HCT116 (cell line): ENCODE measurements at regions not wholly inside any gene's neighbourhood (a gene's known extent, or its start where the extent isn't known, plus 50 kb on each side); places are given as distances from the start of the nearest gene placed in this dataset.

Source experiments
- ATAC-seq: fragments of 200-7000 bp; cut with Tn5 transposase; 2 replicates; pipeline ENCODE4 v1.9.1; 2020; ENCODE audit warnings: mild to moderate bottlenecking, moderate library complexity
- BruUV-seq: library from RNA; stranded (reverse); fragments of 400-500 nt; replicated peaks from 2 replicates; lab custom pipeline; 2021; lab: Mats Ljungman, UMichigan
- CTCF ChIA-PET: fragments of 300-600 bp; sonication (Branson Sonifier 250); formaldehyde crosslinking; loops from one replicate; lab custom pipeline; 2021; ENCODE audit warnings: antibody characterized with exemption; lab: Charles Lee
- POLR2A ChIA-PET: fragments of 300-600, 350-600 bp; sonication (Branson Sonifier 250); formaldehyde crosslinking; loops from one replicate; lab custom pipeline; 2021; ENCODE audit warnings: antibody characterized with exemption; lab: Charles Lee
- RAD21 ChIA-PET, 2 experiments: fragments of 300-600 bp; sonication (Branson Sonifier 250); formaldehyde crosslinking; loops; one replicate each; lab custom pipeline; 2023; ENCODE audit warnings: low total read pairs in 2 of 2; ENCODE audit not compliant: uncharacterized antibody in 2 of 2, unreplicated experiment in 2 of 2, low non-redundant PET in 1 of 2; lab: Charles Lee
- DNase-seq: peaks from one replicate; pipeline ENCODE4 v3.0.0-alpha.2; 2010; ENCODE audit warnings: low read depth, low spot score
- H2AFZ ChIP-seq: fragments of 200-600 bp; shearing (Covaris generic), sonication (generic); 2 replicates; pipeline ENCODE4 v1.6.1; 2017; ENCODE audit warnings: low read depth, mixed run types, mixed read lengths, antibody characterized with exemption, low read length; ENCODE audit not compliant: poor library complexity, severe bottlenecking
- H3K27ac ChIP-seq: 2 replicates; pipeline ENCODE4 v1.5.1; 2012; ENCODE audit warnings: low read depth, low read length
- H3K27me3 ChIP-seq: fragments of 200-600 bp; sonication (generic); 2 replicates; pipeline ENCODE4 v1.6.1; 2016; ENCODE audit warnings: mixed run types, low read length, mixed read lengths; ENCODE audit not compliant: insufficient read depth
- H3K36me3 ChIP-seq, 2 experiments: fragments of 200-500 bp in 1 of 2; fragments of 200-600 bp in 1 of 2; sonication (Bioruptor generic) in 1 of 2; sonication (generic) in 1 of 2; 2 replicates each; pipeline versions ENCODE4 v1.5.1 to v1.6.1; 2014 to 2016; ENCODE audit warnings: low read length in 2 of 2, inconsistent platforms in 1 of 2, mixed read lengths in 1 of 2, mixed run types in 1 of 2; ENCODE audit not compliant: insufficient read depth in 2 of 2, control insufficient read depth in 1 of 2
- H3K4me1 ChIP-seq, 2 experiments: fragments of 200-600 bp in 1 of 2; sonication (generic) in 1 of 2; 2 replicates each; pipeline versions ENCODE4 v1.5.1 to v1.6.1; 2012 to 2017; ENCODE audit warnings: low read length in 2 of 2, inconsistent platforms in 1 of 2, mild to moderate bottlenecking in 1 of 2, mixed read lengths in 1 of 2, mixed run types in 1 of 2, moderate library complexity in 1 of 2; ENCODE audit not compliant: insufficient read depth in 2 of 2, control insufficient read depth in 1 of 2
- H3K4me2 ChIP-seq: fragments of 200-600 bp; sonication (generic); 2 replicates; pipeline ENCODE4 v1.6.1; 2017; ENCODE audit warnings: mixed run types, low read length, mixed read lengths
- H3K4me3 ChIP-seq, 2 experiments: fragments of 200-600 bp in 1 of 2; sonication (generic) in 1 of 2; replicated peaks in 1 of 2; 2 replicates each; pipeline ENCODE4 v1.5.1; 2011 to 2016; ENCODE audit warnings: low read length in 2 of 2, control low read depth in 1 of 2, low read depth in 1 of 2, mild to moderate bottlenecking in 1 of 2, mixed read lengths in 1 of 2, mixed run types in 1 of 2
- H3K79me2 ChIP-seq: fragments of 200-600 bp; sonication (generic); 2 replicates; pipeline ENCODE4 v1.6.1; 2017; ENCODE audit warnings: mild to moderate bottlenecking, mixed run types, low read length, moderate library complexity, mixed read lengths; ENCODE audit not compliant: insufficient read depth
- H3K9ac ChIP-seq: fragments of 200-600 bp; sonication (generic); 2 replicates; pipeline ENCODE4 v1.6.1; 2016; ENCODE audit warnings: low read length, mixed read lengths
- H3K9me2 ChIP-seq: fragments of 200-600 bp; sonication (generic), shearing (Covaris generic); 2 replicates; pipeline ENCODE4 v1.6.1; 2017; ENCODE audit warnings: mixed run types, mild to moderate bottlenecking, moderate library complexity; ENCODE audit not compliant: insufficient read depth
- H3K9me3 ChIP-seq, 2 experiments: fragments of 200-500 bp in 1 of 2; fragments of 200-600 bp in 1 of 2; sonication (Bioruptor generic) in 1 of 2; sonication (generic) in 1 of 2; 2 replicates each; pipeline ENCODE4 v1.6.1; 2014 to 2017; ENCODE audit warnings: low read length in 2 of 2, mixed read lengths in 2 of 2, inconsistent platforms in 1 of 2, low read depth in 1 of 2, mild to moderate bottlenecking in 1 of 2, mixed run types in 1 of 2, moderate library complexity in 1 of 2; ENCODE audit not compliant: control insufficient read depth in 1 of 2, insufficient read depth in 1 of 2
- H4K20me1 ChIP-seq: fragments of 200-600 bp; sonication (generic), shearing (Covaris generic); 2 replicates; pipeline ENCODE4 v1.6.1; 2017; ENCODE audit warnings: mixed run types, mild to moderate bottlenecking, moderate library complexity; ENCODE audit not compliant: insufficient read depth
- CEBPB ChIP-seq: IDR thresholded peaks from 2 replicates; pipeline ENCODE4 v1.6.1; 2012; ENCODE audit warnings: low read depth
- EGR1 ChIP-seq: IDR thresholded peaks from 2 replicates; pipeline ENCODE4 v1.6.1; 2012; ENCODE audit warnings: low read depth
- FOSL1 ChIP-seq: IDR thresholded peaks from 2 replicates; pipeline ENCODE4 v1.6.1; 2012; ENCODE audit warnings: low read depth
- JUND ChIP-seq: IDR thresholded peaks from 2 replicates; pipeline ENCODE4 v1.6.1; 2012
- POLR2A ChIP-seq: IDR thresholded peaks from 2 replicates; pipeline ENCODE4 v1.7.0; 2011; ENCODE audit warnings: borderline replicate concordance; ENCODE audit not compliant: insufficient read depth, insufficient read length; ENCODE audit errors: extremely low read depth
- POLR2AphosphoS5 ChIP-seq: IDR thresholded peaks from 2 replicates; pipeline ENCODE4 v1.6.1; 2011; ENCODE audit warnings: mild to moderate bottlenecking, low read depth, low read length, moderate library complexity
- RAD21 ChIP-seq: IDR thresholded peaks from 2 replicates; pipeline ENCODE4 v1.6.1; 2012; ENCODE audit warnings: low read depth, mild to moderate bottlenecking
- SIN3A ChIP-seq: IDR thresholded peaks from 2 replicates; pipeline ENCODE4 v1.6.1; 2012; ENCODE audit warnings: low read depth
- SRF ChIP-seq: IDR thresholded peaks from 2 replicates; pipeline ENCODE4 v1.6.1; 2012; ENCODE audit warnings: low read depth
- TCF7L2 ChIP-seq: IDR thresholded peaks from 2 replicates; pipeline ENCODE4 v1.7.0; 2011; ENCODE audit warnings: borderline replicate concordance, inconsistent platforms; ENCODE audit not compliant: insufficient read depth, insufficient read length; ENCODE audit errors: extremely low read depth
- YY1 ChIP-seq: IDR thresholded peaks from 2 replicates; pipeline ENCODE4 v1.6.1; 2011; ENCODE audit warnings: low read length, low read depth, moderate library complexity, mild to moderate bottlenecking; ENCODE audit not compliant: insufficient replicate concordance; ENCODE audit errors: extremely low read depth
- ZFX ChIP-seq: fragments of 450-650 bp; IDR thresholded peaks from 2 replicates; pipeline ENCODE4 v1.6.1; 2017
- ZNF274 ChIP-seq: fragments of 200-500 bp; sonication (Bioruptor generic); IDR thresholded peaks from 2 replicates; pipeline ENCODE4 v1.6.1; 2014; ENCODE audit warnings: mild to moderate bottlenecking, low read depth, low read length, inconsistent platforms
- intact Hi-C: fragments of 100-400 bp; cut with micrococcal nuclease; formaldehyde crosslinking; loops from 2 replicates; pipeline ENCODE4 v1.10.0; 2022
- TF ChIP-seq, protein P1 (sequence below), 3 experiments: fragments of 200-600 bp in 1 of 3; sonication (generic) in 1 of 3; IDR thresholded peaks in 2 of 3; conservative IDR thresholded peaks in 1 of 3; 2 replicates each; pipeline ENCODE4 v1.5.1; 2012 to 2017; ENCODE audit warnings: low read depth in 2 of 3, low read length in 2 of 3, antibody characterized with exemption in 1 of 3, borderline replicate concordance in 1 of 3, control low read depth in 1 of 3, mild to moderate bottlenecking in 1 of 3, mixed read lengths in 1 of 3, mixed run types in 1 of 3, moderate library complexity in 1 of 3; ENCODE audit not compliant: insufficient read depth in 1 of 3
- TF ChIP-seq, protein P2 (sequence below): IDR thresholded peaks from 2 replicates; pipeline ENCODE4 v1.6.1; 2012
- TF ChIP-seq, protein P3 (sequence below): IDR thresholded peaks from 2 replicates; pipeline ENCODE4 v1.6.1; 2011; ENCODE audit warnings: mild to moderate bottlenecking, low read length, moderate library complexity; ENCODE audit not compliant: insufficient replicate concordance; ENCODE audit errors: extremely low read depth

DNA sequence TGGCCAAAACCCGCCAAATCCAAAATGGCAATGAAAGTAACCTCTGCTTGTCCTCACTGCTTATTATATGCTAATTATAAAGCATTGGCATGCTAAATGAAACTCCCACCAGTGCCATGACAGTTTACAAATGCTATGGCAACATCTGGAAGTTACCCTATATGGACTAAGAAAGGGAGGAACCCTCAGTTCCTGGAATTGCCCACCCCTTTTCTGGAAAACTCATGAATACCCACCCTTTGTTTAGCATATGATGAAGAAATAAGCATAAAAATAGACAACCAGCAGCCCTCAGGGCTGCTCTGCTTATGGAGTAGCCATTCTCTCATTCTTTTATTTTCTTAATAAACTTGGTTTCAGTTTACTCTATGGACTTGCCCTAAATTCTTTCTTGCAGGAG, 269.8 kb downstream of the OLFM4 start:
- Histone ChIP-seq H3K4me3 (no peak overlapping the region), H3K27ac (no peak overlapping the region), H3K4me2 (no peak overlapping the region), H3K27me3 (no peaks in the 10 kb centered on the region), H2AFZ (no peak overlapping the region), H3K9ac (no peak overlapping the region), H3K79me2 (no peaks in the 10 kb centered on the region), H3K9me2 (no peaks in the 10 kb centered on the region), H3K4me1 (no peaks in the 10 kb centered on the region), H3K9me3 (peaks cover 3 to 32% of the 10 kb centered on the region in 2 experiments; a peak in 2 of 4 replicates), H4K20me1 (no peaks in the 10 kb centered on the region), H3K36me3 (no peaks in the 10 kb centered on the region)
- DNase-seq (no peak), ATAC-seq (no peak)
- ChIA-PET POLR2A (no interaction called here), RAD21 (no interaction called here), CTCF (no interaction called here)
- no TSS peak for BruUV-seq
- no peak for TF ChIP-seq POLR2A
- TF ChIP-seq FOSL1, result no peak
- TF ChIP-seq ZFX, result no peak
- TF ChIP-seq, protein P1, sequence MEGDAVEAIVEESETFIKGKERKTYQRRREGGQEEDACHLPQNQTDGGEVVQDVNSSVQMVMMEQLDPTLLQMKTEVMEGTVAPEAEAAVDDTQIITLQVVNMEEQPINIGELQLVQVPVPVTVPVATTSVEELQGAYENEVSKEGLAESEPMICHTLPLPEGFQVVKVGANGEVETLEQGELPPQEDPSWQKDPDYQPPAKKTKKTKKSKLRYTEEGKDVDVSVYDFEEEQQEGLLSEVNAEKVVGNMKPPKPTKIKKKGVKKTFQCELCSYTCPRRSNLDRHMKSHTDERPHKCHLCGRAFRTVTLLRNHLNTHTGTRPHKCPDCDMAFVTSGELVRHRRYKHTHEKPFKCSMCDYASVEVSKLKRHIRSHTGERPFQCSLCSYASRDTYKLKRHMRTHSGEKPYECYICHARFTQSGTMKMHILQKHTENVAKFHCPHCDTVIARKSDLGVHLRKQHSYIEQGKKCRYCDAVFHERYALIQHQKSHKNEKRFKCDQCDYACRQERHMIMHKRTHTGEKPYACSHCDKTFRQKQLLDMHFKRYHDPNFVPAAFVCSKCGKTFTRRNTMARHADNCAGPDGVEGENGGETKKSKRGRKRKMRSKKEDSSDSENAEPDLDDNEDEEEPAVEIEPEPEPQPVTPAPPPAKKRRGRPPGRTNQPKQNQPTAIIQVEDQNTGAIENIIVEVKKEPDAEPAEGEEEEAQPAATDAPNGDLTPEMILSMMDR (IDR thresholded peaks at IDR 0.05 in 2 of 3, conservative IDR thresholded peaks at IDR 0.05 in 1 of 3; ENCODE audit: borderline replicate concordance in 1 of 3, insufficient read depth in 1 of 3, low read depth in 2 of 3, low read length in 2 of 3), result no peak
- TF ChIP-seq ZNF274, result no peak
- TF ChIP-seq, protein P2, sequence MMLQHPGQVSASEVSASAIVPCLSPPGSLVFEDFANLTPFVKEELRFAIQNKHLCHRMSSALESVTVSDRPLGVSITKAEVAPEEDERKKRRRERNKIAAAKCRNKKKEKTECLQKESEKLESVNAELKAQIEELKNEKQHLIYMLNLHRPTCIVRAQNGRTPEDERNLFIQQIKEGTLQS, result no peak
- TF ChIP-seq SIN3A, result no peak
- no peak for TF ChIP-seq POLR2AphosphoS5
- no peak for TF ChIP-seq TCF7L2
- no peak for TF ChIP-seq YY1
- no peak for TF ChIP-seq CEBPB
- no peak for TF ChIP-seq SRF
- TF ChIP-seq, protein P3, sequence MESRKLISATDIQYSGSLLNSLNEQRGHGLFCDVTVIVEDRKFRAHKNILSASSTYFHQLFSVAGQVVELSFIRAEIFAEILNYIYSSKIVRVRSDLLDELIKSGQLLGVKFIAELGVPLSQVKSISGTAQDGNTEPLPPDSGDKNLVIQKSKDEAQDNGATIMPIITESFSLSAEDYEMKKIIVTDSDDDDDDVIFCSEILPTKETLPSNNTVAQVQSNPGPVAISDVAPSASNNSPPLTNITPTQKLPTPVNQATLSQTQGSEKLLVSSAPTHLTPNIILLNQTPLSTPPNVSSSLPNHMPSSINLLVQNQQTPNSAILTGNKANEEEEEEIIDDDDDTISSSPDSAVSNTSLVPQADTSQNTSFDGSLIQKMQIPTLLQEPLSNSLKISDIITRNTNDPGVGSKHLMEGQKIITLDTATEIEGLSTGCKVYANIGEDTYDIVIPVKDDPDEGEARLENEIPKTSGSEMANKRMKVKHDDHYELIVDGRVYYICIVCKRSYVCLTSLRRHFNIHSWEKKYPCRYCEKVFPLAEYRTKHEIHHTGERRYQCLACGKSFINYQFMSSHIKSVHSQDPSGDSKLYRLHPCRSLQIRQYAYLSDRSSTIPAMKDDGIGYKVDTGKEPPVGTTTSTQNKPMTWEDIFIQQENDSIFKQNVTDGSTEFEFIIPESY, result no peak
- TF ChIP-seq RAD21, result no peak
- TF ChIP-seq JUND, result no peak
- no peak for TF ChIP-seq EGR1
- intact Hi-C loops, result no loop called here
